Activated CD4-positive, alpha-beta T cell treated with anti-CD3 and anti-CD28 coated beads, Interleukin-2, amount 50 U/mL, for 48 hours (primary cell): ENCODE measurements at regions not wholly inside any gene's neighbourhood (a gene's known extent, or its start where the extent isn't known, plus 50 kb on each side); places are given as distances from the start of the nearest gene placed in this dataset.

Experiments
- DNase-seq, 2 experiments: peaks; one replicate each; pipeline ENCODE4 v3.0.0-alpha.2; 2020

- DNase-seq: no peak
Observed at GRCh38 chr11:110912437-110912836, 200.2 kb upstream of the ARHGAP20 start.

GRCh38 chr11:110910384-110910783 is 198.1 kb upstream of the ARHGAP20 start:
- DNase-seq: no peak

GRCh38 chr11:110909336-110909735 is 197.1 kb upstream of the ARHGAP20 start:
- DNase-seq: no peak

- DNase-seq: no peak
Observed at GRCh38 chr11:110908401-110909105, 196.3 kb upstream of the ARHGAP20 start.

GRCh38 chr11:110907629-110908028 is 195.4 kb upstream of the ARHGAP20 start:
- DNase-seq: no peak

- DNase-seq: no peak
Observed at GRCh38 chr11:110903830-110904229, 191.6 kb upstream of the ARHGAP20 start.

GRCh38 chr11:110903378-110903777 is 191.1 kb upstream of the ARHGAP20 start:
- no peak for DNase-seq

- DNase-seq: no peak
Observed at GRCh38 chr11:110901441-110901840, 189.2 kb upstream of the ARHGAP20 start.

GRCh38 chr11:110900426-110900825 is 188.2 kb upstream of the ARHGAP20 start:
- no peak for DNase-seq

GRCh38 chr11:110897035-110897434 is 184.8 kb upstream of the ARHGAP20 start:
- no peak for DNase-seq

- no peak for DNase-seq
Observed at GRCh38 chr11:110896358-110896757, 184.1 kb upstream of the ARHGAP20 start.

- no peak for DNase-seq
Observed at GRCh38 chr11:110894224-110894623, 182.0 kb upstream of the ARHGAP20 start.

- DNase-seq: no peak
Observed at GRCh38 chr11:110892741-110893285, 180.6 kb upstream of the ARHGAP20 start.

GRCh38 chr11:110891411-110891810 is 179.2 kb upstream of the ARHGAP20 start:
- no peak for DNase-seq

- DNase-seq: no peak
Observed at GRCh38 chr11:110890995-110891394, 178.8 kb upstream of the ARHGAP20 start.

- DNase-seq: no peak
Observed at GRCh38 chr11:110886288-110886970, 174.2 kb upstream of the ARHGAP20 start.

GRCh38 chr11:110883256-110883655 is 171.0 kb upstream of the ARHGAP20 start:
- DNase-seq: no peak

GRCh38 chr11:110878513-110878912 is 166.3 kb upstream of the ARHGAP20 start:
- no peak for DNase-seq

- no peak for DNase-seq
Observed at GRCh38 chr11:110874437-110875030, 162.3 kb upstream of the ARHGAP20 start.

- no peak for DNase-seq
Observed at GRCh38 chr11:110873975-110874374, 161.7 kb upstream of the ARHGAP20 start.

GRCh38 chr11:110870816-110871522 is 158.7 kb upstream of the ARHGAP20 start:
- no peak for DNase-seq

- no peak for DNase-seq
Observed at GRCh38 chr11:110867951-110868350, 155.7 kb upstream of the ARHGAP20 start.

- DNase-seq: no peak
Observed at GRCh38 chr11:110866081-110866480, 153.8 kb upstream of the ARHGAP20 start.
